HG02678 (cell line): ENCODE measurements at regions not wholly inside any gene's neighbourhood (a gene's known extent, or its start where the extent isn't known, plus 50 kb on each side); places are given as distances from the start of the nearest gene placed in this dataset.
"Not testable (repeated sequence)": the region's sequence is repeated elsewhere in the genome, so short reads cannot be mapped to it uniquely, and the experiment has no call there.

Experiments used
- ATAC-seq: cut with Tn5 transposase; IDR thresholded peaks from one replicate; pipeline ENCODE4 v1.9.1; 2021; ENCODE audit warnings: mild to moderate bottlenecking, moderate library complexity; ENCODE audit not compliant: unreplicated experiment

DNA sequence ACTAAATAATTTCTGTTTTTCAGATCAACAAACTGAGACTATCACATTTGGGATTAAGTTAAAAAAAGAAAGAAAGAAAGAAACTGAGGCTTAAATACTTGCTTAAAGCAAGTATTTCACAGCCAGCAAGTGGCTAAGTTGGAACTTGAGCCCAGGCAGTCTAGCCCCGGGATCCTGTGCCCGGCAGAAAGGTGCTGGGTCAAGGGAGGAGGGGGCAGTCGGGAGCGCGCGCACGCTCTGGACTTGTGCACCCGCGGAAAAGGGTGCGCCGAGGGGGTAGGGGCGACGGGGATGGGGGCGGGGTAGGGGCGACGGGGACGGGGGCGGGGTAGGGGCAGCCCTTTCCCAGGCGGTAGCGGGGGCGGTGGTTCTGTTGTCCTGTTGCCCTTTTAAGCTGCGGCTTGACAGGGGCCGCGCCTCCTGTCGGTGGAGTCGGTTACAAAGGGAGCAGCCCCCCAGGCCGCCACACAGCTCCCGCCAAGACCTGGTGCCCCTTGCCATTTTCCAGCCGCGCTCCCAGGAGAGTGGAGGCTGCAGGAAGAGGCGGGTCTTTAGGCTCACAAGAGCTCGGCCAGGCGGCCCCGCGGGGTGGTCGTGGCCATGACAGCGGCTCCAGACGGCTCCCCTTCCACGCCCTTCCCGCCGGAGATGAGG lies 60.6 kb downstream of the GOLGA8T start:
- not testable (repeated sequence) for ATAC-seq

DNA sequence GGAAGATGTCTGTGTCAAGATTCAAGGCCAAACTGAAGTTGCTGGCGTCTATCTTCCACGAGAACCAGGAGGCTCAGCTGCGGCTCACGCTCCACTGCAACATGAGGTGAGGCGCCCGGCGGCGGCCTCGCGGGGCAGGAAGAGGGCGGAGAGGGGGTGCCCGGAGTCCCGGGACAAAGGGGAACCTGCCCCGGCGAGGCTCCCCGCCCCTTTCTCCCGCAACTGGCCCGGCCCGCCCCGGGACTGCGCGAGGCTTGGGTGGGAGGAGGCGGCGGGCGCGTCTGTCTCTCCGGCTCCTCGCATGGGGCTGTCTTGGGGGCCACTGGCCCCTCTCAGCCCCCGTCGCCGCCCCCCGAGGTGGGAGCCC lies 61.1 kb downstream of the GOLGA8T start:
- not testable (repeated sequence) for ATAC-seq

DNA sequence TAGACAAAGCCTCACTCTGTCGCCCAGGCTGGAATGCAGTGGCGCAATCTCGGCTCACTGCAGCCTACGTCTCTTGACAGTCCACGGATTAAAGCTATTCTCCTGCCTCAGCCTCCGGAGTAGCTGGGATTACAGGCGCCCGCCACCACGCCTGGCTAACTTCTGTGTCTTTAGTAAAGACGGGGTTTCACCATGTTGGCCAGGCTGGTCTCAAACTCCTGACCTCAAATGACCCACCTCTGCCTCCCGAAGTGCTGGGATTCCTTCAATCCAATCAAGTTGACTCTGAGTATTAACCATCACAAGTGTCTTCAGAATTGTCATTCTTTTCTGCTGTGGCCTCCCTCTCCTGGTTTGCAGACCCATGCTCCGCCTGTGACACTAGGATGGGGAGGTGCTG lies 61.9 kb downstream of the GOLGA8T start:
- not testable (repeated sequence) for ATAC-seq

DNA sequence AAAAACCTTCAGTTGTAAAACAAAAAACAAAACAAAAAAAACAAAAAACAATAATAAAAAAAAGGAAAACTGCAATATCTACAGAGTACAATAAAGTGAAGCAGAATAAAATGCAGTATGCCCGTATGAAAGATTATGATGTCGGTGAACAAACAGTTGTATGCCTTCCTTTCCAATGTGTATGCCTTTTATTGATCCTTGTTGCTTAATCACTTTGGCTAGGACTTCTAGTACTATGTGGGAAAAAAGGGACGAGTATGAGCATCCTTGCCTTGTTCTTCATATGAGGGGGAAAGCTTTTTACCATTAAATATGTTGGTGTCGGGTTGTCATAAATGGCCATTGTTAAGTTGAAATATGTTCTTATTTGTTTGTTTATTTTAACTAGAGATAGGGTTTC lies 66.7 kb downstream of the GOLGA8T start:
- ATAC-seq = not testable (repeated sequence)

DNA sequence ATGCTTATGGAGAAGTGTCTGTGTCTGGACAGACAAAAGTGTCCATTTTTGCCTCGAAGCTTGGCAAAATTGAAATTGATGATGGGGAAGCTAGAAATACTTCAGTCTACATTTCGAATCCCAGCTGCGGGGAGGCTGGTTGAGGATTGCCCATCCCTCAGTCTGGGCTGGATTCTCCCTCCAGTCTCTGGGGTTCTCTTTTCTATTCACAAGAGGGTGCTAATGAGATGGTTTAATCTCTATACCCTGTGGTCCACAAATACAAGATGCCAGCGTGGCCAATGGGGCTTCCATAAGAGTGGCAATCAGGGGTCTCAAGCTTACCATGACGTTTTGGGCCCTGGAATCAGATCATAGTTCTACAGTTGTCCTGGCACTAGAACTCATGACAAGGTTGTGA lies 78.9 kb downstream of the GOLGA8T start:
- ATAC-seq = not testable (repeated sequence)

DNA sequence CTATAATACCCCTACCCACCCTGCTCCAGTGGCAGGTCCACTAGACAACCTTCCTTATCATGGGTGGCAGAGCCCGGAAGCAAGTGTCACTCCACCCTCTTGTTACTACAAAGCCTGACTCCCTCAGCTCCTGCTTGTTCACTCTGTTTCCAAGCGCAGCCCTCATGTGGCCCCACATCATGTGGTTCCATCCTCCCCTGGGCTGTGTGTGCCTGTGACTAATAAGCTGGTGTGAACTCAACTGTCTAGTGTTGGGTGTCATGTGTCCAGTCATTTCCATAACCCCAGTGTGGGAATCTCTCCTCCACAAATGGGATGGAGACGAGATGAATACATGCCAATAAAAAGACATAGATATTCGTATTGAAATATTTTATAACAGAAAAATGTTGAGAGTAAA lies 87.0 kb downstream of the GOLGA8T start:
- ATAC-seq = not testable (repeated sequence)

DNA sequence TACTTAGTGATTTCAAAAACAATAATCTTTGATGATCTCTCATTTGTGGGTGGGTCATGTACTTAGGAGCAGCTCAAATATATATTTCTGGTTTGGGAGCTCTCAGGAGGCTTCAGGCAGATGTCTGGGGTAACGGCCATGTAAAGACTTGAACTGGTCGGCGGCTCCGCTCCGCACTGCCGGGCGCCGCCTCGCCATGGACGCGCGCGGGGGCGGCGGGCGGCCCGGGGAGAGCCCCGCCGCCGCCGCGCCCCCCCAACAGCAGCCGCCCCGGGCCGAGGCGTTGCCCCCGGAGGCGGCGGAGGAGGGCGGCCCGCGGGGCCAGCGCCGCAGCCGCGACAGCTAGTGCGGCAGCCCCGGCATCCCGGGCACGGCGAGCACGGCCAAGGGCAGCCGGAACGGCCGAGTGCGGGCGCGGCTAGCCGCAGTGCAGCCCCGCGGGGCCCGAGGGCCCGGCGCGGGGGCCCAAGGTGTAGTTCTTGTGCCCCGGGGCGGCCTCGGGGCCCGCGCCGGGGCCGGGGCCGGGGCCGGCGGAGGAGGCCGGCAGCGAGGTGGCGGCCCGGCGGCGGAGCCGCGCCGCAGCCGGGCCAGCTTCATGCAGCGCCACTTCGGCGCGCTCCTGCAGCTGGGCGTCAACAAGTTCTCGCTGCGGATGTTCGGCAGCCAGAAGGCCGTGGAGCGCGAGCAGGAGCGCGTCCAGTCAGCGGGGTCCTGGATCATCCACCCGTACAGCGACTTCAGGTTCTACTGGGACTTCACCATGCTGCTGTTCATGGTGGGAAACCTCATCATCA lies 88.1 kb downstream of the GOLGA8T start:
- ATAC-seq = not testable (repeated sequence)

DNA sequence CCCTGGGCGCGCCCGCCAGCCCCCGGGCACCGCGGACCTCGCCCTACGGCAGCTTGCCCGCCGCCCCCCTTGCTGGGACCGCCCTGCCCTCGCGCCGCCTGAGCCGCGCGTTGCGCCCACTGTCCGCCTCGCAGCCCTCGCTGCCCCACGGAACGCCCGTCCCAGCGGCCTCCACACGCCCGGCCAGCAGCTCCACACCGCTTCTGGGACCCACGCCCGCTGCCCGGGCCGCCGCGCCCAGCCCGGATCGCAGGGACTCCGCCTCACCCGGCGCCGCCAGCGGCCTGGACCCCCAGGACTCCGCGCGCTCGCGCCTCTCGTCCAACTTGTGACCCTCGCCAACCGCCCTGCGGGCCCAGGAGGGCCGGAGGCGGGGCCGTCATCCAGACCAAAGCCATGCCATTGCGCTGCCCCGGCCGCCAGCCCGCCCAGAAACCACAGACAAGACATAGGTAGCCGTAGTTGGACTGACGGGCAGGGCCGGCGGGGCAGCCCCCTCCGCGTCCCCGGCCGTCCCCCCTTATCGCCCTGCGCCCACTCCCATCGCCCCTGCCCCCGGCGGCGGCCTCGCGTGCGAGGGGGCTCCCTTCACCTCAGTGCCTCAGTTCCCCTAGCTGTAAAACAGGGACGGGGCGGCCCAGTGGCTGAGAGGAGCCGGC lies 90.5 kb downstream of the GOLGA8T start:
- not testable (repeated sequence) for ATAC-seq

DNA sequence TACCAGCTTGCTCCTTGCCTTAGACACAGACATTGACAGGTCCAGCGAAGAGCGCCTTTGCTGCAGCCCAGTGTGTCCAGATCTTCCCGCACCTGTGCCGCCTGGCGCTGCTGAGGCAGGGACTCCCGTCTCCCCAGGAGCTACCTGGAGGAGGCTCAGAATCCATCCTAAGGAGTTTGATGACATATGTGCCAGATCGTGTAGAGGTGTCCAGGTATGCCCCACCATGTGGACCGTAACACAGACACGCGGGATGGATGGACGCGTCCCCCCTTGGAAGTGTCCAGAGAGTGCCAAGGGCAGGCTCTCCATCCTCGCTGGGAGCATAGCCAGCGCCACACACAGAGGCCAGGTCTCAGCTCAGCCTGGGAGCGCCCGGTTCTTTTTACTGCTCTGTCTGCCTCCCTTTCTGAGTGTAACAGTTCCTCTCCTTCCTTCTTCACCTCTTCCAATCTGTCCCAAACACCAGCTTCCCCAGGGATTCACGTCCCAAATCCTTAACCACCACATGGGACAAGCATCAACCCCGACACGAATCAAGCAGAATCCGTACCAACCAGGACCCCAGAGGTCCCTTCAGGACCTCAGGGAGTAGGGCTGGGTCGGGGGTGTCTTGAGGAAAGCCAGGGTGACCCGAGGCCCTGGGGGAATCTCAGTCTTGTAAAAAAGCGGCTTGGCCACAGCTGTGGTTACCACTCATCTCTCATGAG lies 126.7 kb downstream of the GOLGA8T start:
- ATAC-seq = not testable (repeated sequence)

DNA sequence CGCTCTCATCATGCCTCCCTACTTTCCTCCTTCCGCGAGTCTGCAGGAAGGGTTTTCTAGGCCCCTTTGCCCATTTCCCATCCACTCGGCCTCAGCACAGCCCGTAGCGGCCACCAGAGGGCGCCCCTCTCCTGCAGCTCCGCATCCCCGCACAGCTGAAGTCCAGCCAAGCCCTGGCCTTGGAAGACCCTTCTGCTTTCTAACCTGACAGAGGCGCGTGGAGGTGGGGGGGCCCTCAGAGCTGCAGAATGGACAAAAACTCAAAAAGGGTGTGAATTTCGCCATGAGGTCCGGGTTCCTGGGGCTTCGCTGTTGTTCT lies 127.2 kb downstream of the GOLGA8T start:
- ATAC-seq = peak; percentile 63

DNA sequence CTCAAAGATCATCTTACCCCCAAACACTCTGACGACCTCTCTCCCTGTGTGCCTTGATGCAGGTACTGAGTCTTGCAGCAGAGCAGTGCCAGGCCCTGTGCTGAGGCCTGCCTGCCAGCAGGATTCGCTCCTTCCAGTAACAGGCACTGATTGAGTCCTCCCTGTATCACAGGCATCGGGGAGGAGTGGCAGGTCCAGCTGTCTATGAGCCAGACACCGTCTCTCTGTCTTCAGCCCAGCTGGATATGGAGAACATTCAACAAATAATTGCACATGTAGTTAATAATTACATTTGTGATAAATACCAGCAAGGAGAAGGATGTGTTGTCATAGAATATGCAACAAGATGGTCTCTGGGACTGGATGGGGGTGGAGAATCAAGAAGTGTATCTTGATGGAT lies 129.1 kb downstream of the GOLGA8T start:
- ATAC-seq = not testable (repeated sequence)

DNA sequence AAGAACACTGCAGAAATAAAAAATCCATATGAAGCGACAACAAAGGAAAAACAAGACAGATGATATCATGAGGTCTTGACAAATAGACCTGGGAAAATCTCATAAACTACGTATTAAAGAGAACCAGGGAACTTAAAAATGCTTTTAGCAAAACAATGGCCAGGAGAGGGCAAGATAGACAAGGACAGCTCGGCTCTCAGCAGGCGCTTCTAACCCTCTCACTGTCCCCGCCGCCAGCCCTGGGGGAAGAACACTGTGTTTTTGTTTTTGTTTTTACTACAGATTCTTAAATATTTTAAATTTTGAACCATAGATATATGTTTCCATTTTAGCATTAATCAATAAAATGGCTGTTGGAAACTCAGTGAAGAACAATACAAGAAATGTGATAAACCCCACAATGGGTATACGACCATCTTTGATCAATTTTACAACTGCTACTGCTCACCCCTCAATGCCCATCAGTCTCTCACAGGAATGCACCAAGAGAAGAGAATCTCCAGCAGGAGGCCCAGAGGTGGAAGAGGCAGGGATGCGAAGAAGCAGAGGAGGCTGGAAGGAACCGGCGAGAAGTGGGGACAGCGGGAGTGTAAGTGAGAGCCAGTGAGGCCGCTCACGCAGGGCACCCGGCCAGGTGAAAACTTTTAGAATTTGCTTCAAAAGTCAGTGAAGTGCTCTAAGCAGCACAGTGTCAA lies 98.0 kb downstream of the CHRFAM7A start:
- ATAC-seq = not testable (repeated sequence)

DNA sequence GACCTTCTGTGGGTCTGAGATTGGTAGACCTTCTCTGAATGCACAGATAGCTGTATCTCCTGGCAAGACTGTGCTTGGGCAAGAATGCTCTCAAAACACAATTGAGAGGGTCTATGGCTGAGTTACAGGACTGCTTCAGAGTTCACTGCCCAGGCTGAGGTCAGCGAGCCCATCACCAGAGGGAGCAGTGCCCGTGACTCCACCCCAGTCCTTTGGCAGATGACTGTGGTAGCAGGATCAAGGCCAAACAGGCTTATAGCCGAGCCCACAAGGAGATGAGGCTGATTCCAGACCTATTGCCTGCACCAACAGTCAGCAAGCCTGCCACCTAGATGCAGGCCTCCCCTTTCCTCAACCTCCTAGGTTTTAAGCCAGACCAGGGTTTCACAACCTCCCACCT lies 89.4 kb downstream of the CHRFAM7A start:
- ATAC-seq = not testable (repeated sequence)
